Neural cell (in vitro differentiated cells): ENCODE measurements at regions not wholly inside any gene's neighbourhood (a gene's known extent, or its start where the extent isn't known, plus 50 kb on each side); places are given as distances from the start of the nearest gene placed in this dataset.

Source experiments
- H2AFZ ChIP-seq: fragments of 200-600, 300-800 bp; sonication (generic), shearing (Covaris generic); 2 replicates; pipeline ENCODE4 v1.6.0; 2014; ENCODE audit warnings: low read depth, mild to moderate bottlenecking, antibody characterized with exemption, low read length, moderate library complexity
- H3F3A ChIP-seq: fragments of 200-600 bp; shearing (Covaris generic); 2 replicates; pipeline ENCODE4 v1.6.1; 2016; ENCODE audit warnings: mild to moderate bottlenecking, moderate library complexity, mixed read lengths, antibody characterized with exemption, low read length; ENCODE audit not compliant: insufficient read depth, poor library complexity, severe bottlenecking
- H3K27ac ChIP-seq: fragments of 200-600, 300-800 bp; sonication (generic), shearing (Covaris generic); 2 replicates; pipeline ENCODE4 v1.5.1; 2014; ENCODE audit warnings: mild to moderate bottlenecking, low read length, moderate library complexity
- H3K27me3 ChIP-seq: fragments of 300-800, 200-600 bp; sonication (generic), shearing (Covaris generic); 2 replicates; pipeline ENCODE4 v1.6.0; 2014; ENCODE audit warnings: mild to moderate bottlenecking, low read depth, low read length, moderate library complexity; ENCODE audit not compliant: insufficient read depth
- H3K36me3 ChIP-seq: fragments of 300-800, 200-600 bp; sonication (generic), shearing (Covaris generic); 2 replicates; pipeline ENCODE4 v1.5.1; 2014; ENCODE audit warnings: mild to moderate bottlenecking, antibody characterized with exemption, low read length, moderate library complexity; ENCODE audit not compliant: insufficient read depth
- H3K4me2 ChIP-seq: fragments of 300-800, 200-600 bp; sonication (generic), shearing (Covaris generic); 2 replicates; pipeline ENCODE4 v1.6.0; 2014; ENCODE audit warnings: mild to moderate bottlenecking, low read length
- H3K4me3 ChIP-seq: fragments of 300-800, 200-600 bp; sonication (generic), shearing (Covaris generic); 2 replicates; pipeline ENCODE4 v1.5.1; 2014; ENCODE audit warnings: mild to moderate bottlenecking, low read length, moderate library complexity
- H3K79me2 ChIP-seq: fragments of 200-600 bp; shearing (Covaris generic); replicated peaks from 2 replicates; pipeline ENCODE4 v1.6.0; 2014; ENCODE audit warnings: mild to moderate bottlenecking, low read length, moderate library complexity; ENCODE audit not compliant: insufficient read depth
- H3K9ac ChIP-seq: fragments of 300-800, 200-600 bp; sonication (generic), shearing (Covaris generic); 2 replicates; pipeline ENCODE4 v1.6.1; 2016; ENCODE audit warnings: mild to moderate bottlenecking, low read length, mixed read lengths
- H3K9me2 ChIP-seq: fragments of 200-600 bp; shearing (Covaris generic); 2 replicates; pipeline ENCODE4 v1.6.1; 2016; ENCODE audit warnings: mild to moderate bottlenecking, low read length, mixed read lengths; ENCODE audit not compliant: insufficient read depth
- H3K9me3 ChIP-seq: fragments of 200-600, 300-800 bp; sonication (generic), shearing (Covaris generic); 2 replicates; pipeline ENCODE4 v1.6.1; 2016; ENCODE audit warnings: mild to moderate bottlenecking, mixed run types, low read length, moderate library complexity, mixed read lengths
- H4K20me1 ChIP-seq: fragments of 200-600 bp; shearing (Covaris generic); 2 replicates; pipeline ENCODE4 v1.6.1; 2016; ENCODE audit warnings: mild to moderate bottlenecking, mixed run types; ENCODE audit not compliant: insufficient read depth
- CTCF ChIP-seq: fragments of 450-650 bp; IDR thresholded peaks from 2 replicates; pipeline ENCODE4 v1.5.1; 2014; ENCODE audit warnings: antibody characterized with exemption, mild to moderate bottlenecking, moderate library complexity; ENCODE audit not compliant: poor library complexity, severe bottlenecking
- EP300 ChIP-seq: fragments of 450-650 bp; conservative IDR thresholded peaks from 2 replicates; pipeline ENCODE4 v1.6.1; 2014; ENCODE audit warnings: antibody characterized with exemption, mild to moderate bottlenecking, moderate library complexity; ENCODE audit not compliant: poor library complexity, severe bottlenecking
- EZH2 ChIP-seq: fragments of 200-600, 300-800 bp; shearing (Covaris generic), sonication (generic); IDR thresholded peaks from 2 replicates; pipeline ENCODE4 v1.6.1; 2014; ENCODE audit warnings: antibody characterized with exemption, low read length, borderline replicate concordance, mild to moderate bottlenecking; ENCODE audit not compliant: insufficient read depth, poor library complexity, severe bottlenecking
- MXI1 ChIP-seq: fragments of 450-650 bp; conservative IDR thresholded peaks from 2 replicates; pipeline ENCODE4 v1.6.1; 2014; ENCODE audit warnings: antibody characterized with exemption, mild to moderate bottlenecking; ENCODE audit not compliant: poor library complexity, severe bottlenecking
- POLR2AphosphoS5 ChIP-seq: IDR thresholded peaks from 2 replicates; pipeline ENCODE4 v1.6.1; 2012
- RAD21 ChIP-seq: fragments of 450-650 bp; conservative IDR thresholded peaks from 2 replicates; pipeline ENCODE4 v1.6.1; 2014; ENCODE audit warnings: antibody characterized with exemption, mild to moderate bottlenecking, moderate library complexity
- REST ChIP-seq: IDR thresholded peaks from 2 replicates; pipeline ENCODE4 v1.6.1; 2012; ENCODE audit warnings: borderline replicate concordance
- SMC3 ChIP-seq: fragments of 450-650 bp; conservative IDR thresholded peaks from 2 replicates; pipeline ENCODE4 v1.6.1; 2014; ENCODE audit warnings: antibody characterized with exemption, mild to moderate bottlenecking, moderate library complexity; ENCODE audit not compliant: poor library complexity
- TAF1 ChIP-seq: IDR thresholded peaks from 2 replicates; pipeline ENCODE4 v1.6.1; 2012; ENCODE audit warnings: low read depth

GRCh38 chr6:5946701-5947100 lies 60.0 kb downstream of the NRN1 start:
- Histone ChIP-seq H3K4me3 (no peak overlapping the region), H3K27me3 (no peaks in the 10 kb centered on the region), H3K9me2 (no peaks in the 10 kb centered on the region), H3K4me2 (no peak overlapping the region), H3K9me3 (no peaks in the 10 kb centered on the region), H3K27ac (no peak overlapping the region), H3K9ac (no peak overlapping the region), H3F3A (no peaks in the 10 kb centered on the region), H4K20me1 (no peaks in the 10 kb centered on the region), H2AFZ (no peak overlapping the region), H3K79me2 (no peaks in the 10 kb centered on the region), H3K36me3 (no peaks in the 10 kb centered on the region)
- no peak for TF ChIP-seq EP300
- no peak for TF ChIP-seq REST
- no peak for TF ChIP-seq SMC3
- TF ChIP-seq CTCF, result no peak
- TF ChIP-seq MXI1, result no peak
- no peak for TF ChIP-seq RAD21
- TF ChIP-seq TAF1, result no peak
- no peak for TF ChIP-seq POLR2AphosphoS5
- TF ChIP-seq EZH2, result no peak

GRCh38 chr6:5946181-5946580 lies 60.5 kb downstream of the NRN1 start:
- Histone ChIP-seq H3K9me3 (no peaks in the 10 kb centered on the region), H3F3A (no peaks in the 10 kb centered on the region), H3K4me2 (no peak overlapping the region), H2AFZ (no peak overlapping the region), H3K4me3 (no peak overlapping the region), H4K20me1 (no peaks in the 10 kb centered on the region), H3K79me2 (no peaks in the 10 kb centered on the region), H3K27ac (no peak overlapping the region), H3K9me2 (no peaks in the 10 kb centered on the region), H3K27me3 (no peaks in the 10 kb centered on the region), H3K36me3 (no peaks in the 10 kb centered on the region), H3K9ac (no peak overlapping the region)
- TF ChIP-seq CTCF, result no peak
- no peak for TF ChIP-seq SMC3
- TF ChIP-seq MXI1, result no peak
- TF ChIP-seq POLR2AphosphoS5, result no peak
- TF ChIP-seq EZH2, result no peak
- no peak for TF ChIP-seq EP300
- TF ChIP-seq RAD21, result no peak
- no peak for TF ChIP-seq REST
- TF ChIP-seq TAF1, result no peak
